Fibroblast of the conjunctiva (primary cell): ENCODE measurements at regions not wholly inside any gene's neighbourhood (a gene's known extent, or its start where the extent isn't known, plus 50 kb on each side); places are given as distances from the start of the nearest gene placed in this dataset.
A peak's percentile ranks its signal among the peaks of the same experiment; 100 is the strongest.

Experiments used
- DNase-seq: peaks from one replicate; pipeline ENCODE4 v3.0.0-alpha.2; 2010; ENCODE audit warnings: low read depth

DNA sequence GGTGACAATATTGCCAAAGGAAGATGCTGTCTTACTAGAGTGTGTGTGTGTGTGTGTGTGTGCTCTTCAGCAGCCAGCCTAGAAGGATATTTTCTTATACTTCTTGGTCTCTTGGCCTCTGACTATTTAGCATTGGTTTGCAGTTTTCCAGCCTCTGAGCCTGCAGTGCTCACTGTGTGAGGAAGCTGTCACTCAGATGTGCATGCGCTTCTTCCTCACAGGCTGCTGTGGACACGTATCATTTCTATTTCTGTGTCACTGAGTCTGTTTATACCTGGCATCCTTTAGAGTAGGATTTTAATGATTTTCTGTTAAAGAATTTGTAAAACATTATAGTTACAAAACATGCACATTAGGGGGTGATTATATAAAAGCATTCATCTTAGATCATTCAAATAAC is 83.3 kb downstream of the ALDH8A1 start:
- no peak for DNase-seq

- no peak for DNase-seq
Measured at GRCh38 chr6:134864558-134864957, 85.3 kb downstream of the ALDH8A1 start.

DNA sequence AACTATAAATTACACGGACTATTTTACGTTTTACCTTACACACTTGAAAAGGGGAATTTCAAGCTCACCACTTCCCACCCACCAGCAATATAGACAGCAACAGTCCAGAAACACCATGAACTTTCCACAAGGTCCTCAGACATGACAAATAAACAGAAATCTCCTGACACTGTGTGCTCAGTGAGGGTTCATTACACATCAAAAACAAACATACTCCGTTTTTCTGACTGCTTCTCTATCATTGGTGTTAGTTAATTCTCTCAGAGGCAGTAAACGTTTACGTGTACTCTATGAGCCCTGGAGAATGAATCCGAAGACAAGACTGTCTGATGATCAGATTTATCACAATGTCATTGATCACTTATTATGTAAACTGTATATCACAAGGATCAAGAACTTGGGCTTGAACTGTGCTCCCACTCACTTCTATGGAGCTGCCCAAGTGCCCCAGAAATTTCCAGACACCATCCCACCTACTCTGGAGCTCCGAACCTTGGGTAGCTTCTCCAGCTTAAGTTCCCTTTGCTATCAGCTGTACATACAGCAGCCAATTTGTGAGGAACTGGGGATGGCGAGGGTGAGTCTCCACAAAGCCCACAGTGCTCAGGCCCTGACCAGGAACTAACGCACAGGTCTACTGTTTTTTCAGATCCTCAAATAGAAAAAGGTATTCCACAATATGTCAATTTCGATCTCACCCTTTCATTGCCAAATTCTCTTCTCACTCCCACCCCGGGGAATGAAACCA is 86.0 kb downstream of the ALDH8A1 start:
- DNase-seq: no peak

DNA sequence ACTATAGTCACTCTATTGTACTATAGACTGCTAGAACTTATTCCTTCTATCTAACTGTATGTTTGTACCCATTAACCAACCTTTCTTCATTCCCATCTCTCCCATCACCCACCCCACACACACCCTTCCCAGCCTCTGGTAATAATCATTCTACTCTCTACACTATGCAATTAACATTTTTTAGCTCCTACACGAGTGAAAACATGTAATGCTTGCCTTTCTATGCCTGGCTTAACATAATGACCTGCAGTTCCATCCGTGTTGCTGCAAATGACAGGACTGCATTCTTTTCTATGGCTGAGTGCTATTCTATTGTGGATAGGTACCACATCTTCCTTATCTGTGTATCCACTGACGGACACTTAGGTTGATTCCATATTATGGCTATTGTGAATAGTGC is 95.5 kb downstream of the ALDH8A1 start:
- DNase-seq: no peak

GRCh38 chr6:134853111-134854055 is 96.5 kb downstream of the ALDH8A1 start:
- no peak for DNase-seq

- no peak for DNase-seq
Measured at GRCh38 chr6:134851548-134851947, 98.4 kb downstream of the ALDH8A1 start.

GRCh38 chr6:134850721-134851305 is 99.1 kb downstream of the ALDH8A1 start:
- no peak for DNase-seq

DNA sequence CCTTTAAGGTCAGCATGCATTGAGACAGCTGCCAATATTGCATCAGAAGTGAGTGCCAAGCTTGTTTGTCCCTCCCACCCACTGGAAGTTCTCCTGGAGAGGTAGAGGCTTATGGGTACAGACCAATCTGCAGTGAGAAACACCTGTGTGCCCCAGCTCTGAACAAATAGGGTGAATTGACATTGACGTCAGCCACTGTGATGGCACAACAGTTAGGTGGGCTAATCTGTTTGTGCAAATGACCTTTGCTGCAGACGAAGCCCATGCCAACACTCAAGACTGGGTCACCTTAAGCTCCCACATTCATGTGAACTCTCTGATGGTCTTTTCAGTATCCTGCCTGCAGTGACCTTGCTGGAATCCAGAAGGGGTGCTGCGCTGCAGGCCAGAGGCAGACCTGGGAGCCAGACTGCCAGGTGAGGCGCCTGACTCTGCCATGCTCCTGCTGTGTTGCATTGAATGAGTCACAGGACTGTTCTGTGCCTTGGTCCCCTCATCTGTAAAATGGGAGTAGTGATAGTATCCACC is 99.9 kb downstream of the ALDH8A1 start:
- DNase-seq: no peak

- DNase-seq: no peak
Measured at GRCh38 chr6:134848076-134848475, 101.8 kb downstream of the ALDH8A1 start.

DNA sequence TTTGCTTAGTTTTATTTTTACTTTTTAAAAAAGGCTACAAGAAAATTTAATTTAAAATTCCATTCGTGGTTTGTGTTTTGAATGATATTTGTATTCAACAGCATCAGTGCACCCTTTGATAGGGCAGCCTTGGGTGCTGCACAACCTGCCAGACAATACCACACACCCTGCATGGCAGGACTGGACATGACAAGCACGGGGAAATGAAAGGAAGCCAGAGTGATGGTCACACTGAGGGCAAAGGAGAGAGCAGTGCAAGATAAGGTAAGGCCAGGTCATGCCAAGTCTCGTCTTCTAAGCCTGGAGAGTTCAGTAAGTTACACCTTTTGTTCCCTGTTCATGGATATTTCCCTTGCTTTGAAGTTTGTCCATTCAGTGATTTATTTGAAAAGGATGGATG is 103.0 kb downstream of the ALDH8A1 start:
- DNase-seq: no peak

GRCh38 chr6:134846031-134846430 is 103.9 kb downstream of the ALDH8A1 start:
- DNase-seq: no peak

DNA sequence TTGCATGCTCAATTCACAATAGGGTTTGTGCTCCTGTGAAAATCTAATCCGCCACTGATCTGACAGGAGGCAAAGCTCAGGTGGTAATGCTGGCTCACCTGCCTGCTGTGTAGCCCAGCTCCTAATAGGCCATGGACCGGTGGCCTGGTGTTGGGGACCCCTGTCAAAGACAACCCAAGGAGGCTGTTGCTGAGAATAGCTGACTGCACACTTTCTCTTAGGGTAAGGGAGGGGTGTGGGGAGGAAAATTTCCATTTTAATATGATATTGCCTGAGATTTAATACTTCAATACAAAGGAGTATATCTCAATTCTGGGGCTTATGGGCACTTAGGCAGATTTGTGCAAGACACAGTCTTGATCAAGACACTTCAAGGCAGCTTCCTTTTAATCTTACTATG is 105.8 kb downstream of the ALDH8A1 start:
- no peak for DNase-seq

GRCh38 chr6:134840086-134840867 is 109.6 kb downstream of the ALDH8A1 start:
- no peak for DNase-seq

GRCh38 chr6:134835993-134836392 is 113.9 kb downstream of the ALDH8A1 start:
- no peak for DNase-seq

DNA sequence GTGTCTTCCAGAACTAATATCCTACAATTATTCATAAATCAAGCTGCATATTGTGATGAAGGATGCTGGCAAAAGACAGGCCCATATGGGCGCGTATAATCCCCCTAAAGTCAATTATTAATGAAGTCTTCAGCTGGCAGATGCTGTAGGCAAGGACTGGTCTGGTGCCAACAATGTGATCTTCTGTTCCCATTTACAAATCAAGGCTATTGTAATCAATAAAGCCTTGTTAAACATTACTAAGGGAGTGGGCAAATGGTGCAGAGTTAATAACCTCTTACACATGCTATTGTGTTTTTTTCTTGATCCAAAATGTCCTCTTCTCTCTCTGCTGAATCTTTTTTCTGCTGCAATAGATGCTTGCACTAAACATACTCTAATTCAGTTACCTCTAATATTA is 119.0 kb downstream of the ALDH8A1 start:
- DNase-seq: no peak

GRCh38 chr6:134830194-134830593 is 119.7 kb downstream of the ALDH8A1 start:
- DNase-seq: no peak

DNA sequence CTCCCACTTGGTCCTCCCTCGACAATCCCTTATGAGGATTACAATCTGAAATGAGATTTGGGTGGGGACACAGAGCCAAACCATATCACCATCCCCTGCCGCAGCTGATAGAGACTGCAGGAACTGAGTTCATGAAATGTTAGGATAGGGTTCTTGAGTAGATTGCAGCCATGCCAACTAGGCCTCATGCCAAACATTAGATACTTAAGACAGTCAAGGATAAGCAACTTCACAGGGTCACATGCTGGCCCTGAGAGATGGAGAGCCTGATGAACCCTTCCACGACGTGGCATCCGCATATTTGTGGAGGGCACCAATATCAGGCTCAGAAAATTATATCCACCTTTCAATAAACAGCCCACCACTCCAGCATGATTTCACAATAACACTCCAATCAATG is 121.3 kb downstream of the ALDH8A1 start:
- no peak for DNase-seq

DNA sequence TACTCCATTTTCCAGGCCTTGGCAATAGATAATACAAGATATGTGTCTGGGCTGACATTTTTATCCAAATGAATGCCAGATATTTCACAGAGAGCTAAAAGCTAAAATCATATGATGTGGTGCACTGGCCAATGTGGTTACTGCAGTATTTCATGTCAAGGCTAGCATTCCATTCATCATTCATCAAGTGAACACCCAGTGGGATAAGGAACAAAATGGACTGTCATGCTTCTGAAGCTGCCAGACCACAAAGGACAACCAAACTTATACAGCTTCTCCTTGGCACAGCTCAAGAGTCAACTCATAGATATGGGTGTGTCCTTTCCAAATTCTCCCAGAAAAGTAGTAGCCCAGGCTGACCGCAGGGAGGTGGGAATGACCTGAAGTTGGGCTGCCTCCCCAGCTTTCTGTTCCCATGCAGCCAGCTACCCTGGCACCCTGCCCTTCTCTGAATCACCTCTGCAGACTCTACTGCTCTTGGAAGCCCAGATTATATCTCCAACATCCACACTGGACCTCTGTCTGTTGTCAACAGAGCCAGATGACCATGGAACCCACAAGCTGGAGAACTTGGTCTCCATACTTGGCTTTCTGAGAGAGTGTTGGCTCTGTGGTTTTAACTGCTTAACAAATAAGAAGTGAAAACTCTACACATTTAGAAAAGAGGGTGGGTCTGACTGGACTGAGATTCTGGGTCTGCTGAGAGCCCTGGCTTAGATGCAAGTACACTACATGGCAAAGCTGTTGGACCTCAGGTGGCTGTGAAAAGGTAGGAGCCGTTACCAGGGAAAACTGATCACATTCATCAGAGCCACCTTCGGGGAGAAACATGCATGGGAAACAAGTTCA is 122.8 kb downstream of the ALDH8A1 start:
- peak; percentile 90 for DNase-seq

- no peak for DNase-seq
Measured at GRCh38 chr6:134823710-134824034, 126.2 kb downstream of the ALDH8A1 start.

GRCh38 chr6:134822920-134823709 is 126.8 kb downstream of the ALDH8A1 start:
- DNase-seq: peak; percentile 81
